Progenitor cell of endocrine pancreas (in vitro differentiated cells): ENCODE measurements at regions not wholly inside any gene's neighbourhood (a gene's known extent, or its start where the extent isn't known, plus 50 kb on each side); places are given as distances from the start of the nearest gene placed in this dataset.
A peak's percentile ranks its signal among the peaks of the same experiment; 100 is the strongest.

Experiments used
- DNase-seq: peaks from one replicate; pipeline ENCODE4 v3.0.0; 2021; ENCODE audit warnings: low spot score; ENCODE audit not compliant: unreplicated experiment
- H3K27ac Mint-ChIP-seq: 2 replicates; pipeline ENCODE4 v1.8.0; 2021; ENCODE audit warnings: mild to moderate bottlenecking, moderate library complexity, mixed read lengths
- H3K27me3 Mint-ChIP-seq: 2 replicates; pipeline ENCODE4 v1.8.0; 2021; ENCODE audit warnings: mixed read lengths
- H3K36me3 Mint-ChIP-seq: 2 replicates; pipeline ENCODE4 v1.8.0; 2022; ENCODE audit warnings: mixed read lengths; ENCODE audit not compliant: insufficient read depth
- H3K4me1 Mint-ChIP-seq: 2 replicates; pipeline ENCODE4 v1.8.0; 2021; ENCODE audit warnings: low read depth, mixed read lengths
- H3K4me3 Mint-ChIP-seq: 2 replicates; pipeline ENCODE4 v1.8.0; 2021; ENCODE audit warnings: low read depth, mild to moderate bottlenecking, moderate library complexity, mixed read lengths
- H3K9me3 Mint-ChIP-seq: 2 replicates; pipeline ENCODE4 v1.8.0; 2021; ENCODE audit warnings: low read depth, mixed read lengths
- CTCF ChIP-seq: fragments of 200-600 bp; sonication (generic); IDR thresholded peaks from one replicate; pipeline ENCODE4 v1.5.0; 2021; ENCODE audit warnings: antibody characterized with exemption, mild to moderate bottlenecking; ENCODE audit not compliant: unreplicated experiment

GRCh38 chr1:181150273-181150672, 61.8 kb downstream of the IER5 start:
- Mint-ChIP-seq H3K27me3 (peaks cover 14% of the 10 kb centered on the region), H3K36me3 (no peaks in the 10 kb centered on the region), H3K4me3 (no peak overlapping the region)

GRCh38 chr1:181150842-181151241, 62.3 kb downstream of the IER5 start:
- DNase-seq, result no peak
- no peaks in the 10 kb centered on the region for H3K36me3 Mint-ChIP-seq
- H3K27ac Mint-ChIP-seq, result no peak overlapping the region
- peaks cover 12% of the 10 kb centered on the region for H3K4me1 Mint-ChIP-seq
- H3K27me3 Mint-ChIP-seq, result peaks cover 9% of the 10 kb centered on the region
- no peak overlapping the region for H3K4me3 Mint-ChIP-seq
- no peak for TF ChIP-seq CTCF
- peaks cover 6% of the 10 kb centered on the region for H3K9me3 Mint-ChIP-seq

More at GRCh38 chr1:181150273-181150672, 61.8 kb downstream of the IER5 start:
- no peak for TF ChIP-seq CTCF
- H3K27ac Mint-ChIP-seq, result no peak overlapping the region
- peaks cover 6% of the 10 kb centered on the region for H3K9me3 Mint-ChIP-seq
- H3K4me1 Mint-ChIP-seq, result peaks cover 12% of the 10 kb centered on the region
- DNase-seq, result no peak

GRCh38 chr1:181151378-181152326, 63.2 kb downstream of the IER5 start:
- no peak for TF ChIP-seq CTCF
- Mint-ChIP-seq H3K9me3 (no peaks in the 10 kb centered on the region), H3K4me1 (peaks cover 12% of the 10 kb centered on the region), H3K4me3 (no peak overlapping the region), H3K27ac (no peak overlapping the region), H3K27me3 (peaks cover 9% of the 10 kb centered on the region), H3K36me3 (no peaks in the 10 kb centered on the region)
- no peak for DNase-seq

GRCh38 chr1:181152892-181153633, 64.6 kb downstream of the IER5 start:
- H3K27ac Mint-ChIP-seq, result no peak overlapping the region
- H3K4me1 Mint-ChIP-seq, result peaks cover 12% of the 10 kb centered on the region
- no peaks in the 10 kb centered on the region for H3K36me3 Mint-ChIP-seq
- peak; percentile 38 for TF ChIP-seq CTCF
- peaks cover 4% of the 10 kb centered on the region for H3K9me3 Mint-ChIP-seq
- H3K4me3 Mint-ChIP-seq, result no peak overlapping the region
- H3K27me3 Mint-ChIP-seq, result peaks cover 6% of the 10 kb centered on the region
- DNase-seq, result no peak

- no peak for DNase-seq
- no peak for TF ChIP-seq CTCF
- H3K36me3 Mint-ChIP-seq, result no peaks in the 10 kb centered on the region
- no peak overlapping the region for H3K27ac Mint-ChIP-seq
- H3K9me3 Mint-ChIP-seq, result peaks cover 4% of the 10 kb centered on the region
- peaks cover 5% of the 10 kb centered on the region for H3K27me3 Mint-ChIP-seq
- H3K4me1 Mint-ChIP-seq, result peaks cover 12% of the 10 kb centered on the region
- no peak overlapping the region for H3K4me3 Mint-ChIP-seq
Observed at GRCh38 chr1:181153634-181153961, 65.1 kb downstream of the IER5 start.
